Rectal smooth muscle tissue (tissue), 1 donor: ENCODE measurements at regions not wholly inside any gene's neighbourhood (a gene's known extent, or its start where the extent isn't known, plus 50 kb on each side); places are given as distances from the start of the nearest gene placed in this dataset.

Source experiments
- H3K27ac ChIP-seq: one replicate; pipeline ENCODE4 v1.7.0; 2013; ENCODE audit warnings: low read depth, low read length, inconsistent platforms
- H3K27me3 ChIP-seq: one replicate; pipeline ENCODE4 v1.7.0; 2013; ENCODE audit warnings: low read length; ENCODE audit not compliant: control insufficient read depth, insufficient read depth
- H3K36me3 ChIP-seq: one replicate; pipeline ENCODE4 v1.7.0; 2013; ENCODE audit warnings: low read length; ENCODE audit not compliant: control insufficient read depth, insufficient read depth
- H3K4me1 ChIP-seq: one replicate; pipeline ENCODE4 v1.7.0; 2013; ENCODE audit warnings: low read length; ENCODE audit not compliant: control insufficient read depth, insufficient read depth
- H3K4me3 ChIP-seq: one replicate; pipeline ENCODE4 v1.7.0; 2013; ENCODE audit warnings: low read length
- H3K9ac ChIP-seq: one replicate; pipeline ENCODE4 v1.7.0; 2013; ENCODE audit warnings: low read length

DNA sequence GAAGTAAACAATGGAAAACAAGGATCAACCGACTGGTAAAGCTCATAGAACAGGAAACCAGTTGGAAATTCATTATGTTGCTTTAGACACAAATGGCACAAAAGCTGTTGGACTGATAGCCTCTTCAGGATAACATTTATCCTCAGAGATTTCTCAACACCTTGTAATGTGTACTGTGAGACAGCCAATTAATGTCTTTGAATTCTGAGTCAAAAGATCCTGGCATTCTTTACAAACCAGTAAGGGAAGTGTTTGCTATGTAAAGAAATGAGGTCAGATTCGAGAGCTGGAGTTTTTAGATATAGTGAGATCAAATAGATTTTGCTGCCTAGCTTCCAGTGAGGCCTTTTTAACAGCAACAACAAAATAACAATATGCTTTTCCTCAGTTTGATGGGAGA, 439.2 kb downstream of the C6orf118 start:
- Histone ChIP-seq H3K4me1 (no peaks in the 10 kb centered on the region), H3K27me3 (no peaks in the 10 kb centered on the region), H3K9ac (no peak overlapping the region), H3K4me3 (no peak overlapping the region), H3K36me3 (no peaks in the 10 kb centered on the region), H3K27ac (no peak overlapping the region)

DNA sequence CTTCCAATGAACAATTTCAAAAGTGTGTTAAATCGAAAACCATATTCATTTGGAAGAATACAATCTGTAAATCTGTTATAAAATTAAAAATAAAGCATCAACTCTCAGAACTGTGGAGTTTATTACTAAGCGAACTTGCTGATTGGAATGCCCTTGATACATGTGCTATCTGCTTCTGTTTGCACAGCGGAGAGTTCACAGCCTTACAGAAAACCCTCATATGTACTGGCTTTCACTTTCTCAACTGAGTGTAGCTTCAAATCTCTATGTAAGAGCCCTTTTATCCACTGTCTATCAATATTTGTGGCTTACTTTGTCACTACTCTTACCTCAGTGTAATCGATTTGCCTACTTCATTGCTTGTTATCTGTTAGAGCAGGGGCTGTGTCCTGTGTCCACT, 447.4 kb downstream of the C6orf118 start:
- Histone ChIP-seq H3K27ac (no peak overlapping the region), H3K4me3 (no peak overlapping the region), H3K27me3 (no peaks in the 10 kb centered on the region), H3K36me3 (no peaks in the 10 kb centered on the region), H3K9ac (no peak overlapping the region), H3K4me1 (no peaks in the 10 kb centered on the region)

DNA sequence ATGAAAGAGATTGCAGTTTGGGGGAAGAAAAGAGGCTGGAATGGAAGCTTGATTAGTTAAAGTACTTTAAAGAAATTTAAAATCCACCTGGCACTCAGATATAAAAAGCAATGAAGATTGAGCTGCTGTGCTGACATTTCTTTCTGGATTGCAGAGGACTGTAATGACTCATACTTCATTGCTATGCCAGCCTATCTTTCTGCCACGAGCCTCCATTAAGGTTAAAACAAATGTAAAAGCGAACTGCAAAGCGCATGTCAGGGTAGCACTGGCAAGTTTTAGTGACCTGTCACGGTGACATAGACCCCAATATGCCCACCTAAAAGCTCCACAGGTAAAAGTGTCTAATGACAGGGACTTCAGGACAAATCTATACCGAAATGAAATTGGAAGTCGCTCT, 449.6 kb downstream of the C6orf118 start:
- Histone ChIP-seq H3K4me3 (no peak overlapping the region), H3K9ac (no peak overlapping the region), H3K36me3 (no peaks in the 10 kb centered on the region)

DNA sequence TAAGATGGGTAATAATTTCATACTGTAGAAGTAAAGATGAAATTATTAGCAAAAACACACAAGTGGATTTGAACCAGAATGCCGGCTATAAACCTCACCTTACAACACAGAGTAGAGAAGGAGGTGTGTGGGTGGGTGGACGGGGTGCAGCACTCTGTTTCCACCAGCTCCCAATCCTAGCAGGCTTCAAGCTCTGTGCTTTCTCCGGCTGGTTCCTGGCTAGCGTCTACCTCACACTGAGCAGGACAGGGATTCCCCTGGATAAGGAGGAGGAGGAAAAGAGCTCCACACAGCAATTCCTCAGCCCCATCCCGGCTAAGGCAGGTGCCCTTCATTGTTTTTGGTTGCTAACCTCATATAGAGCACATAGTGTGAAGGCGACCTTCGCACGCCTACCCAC, 453.3 kb downstream of the C6orf118 start:
- Histone ChIP-seq H3K27ac (no peak overlapping the region), H3K36me3 (no peaks in the 10 kb centered on the region), H3K4me3 (no peak overlapping the region), H3K4me1 (no peaks in the 10 kb centered on the region), H3K9ac (no peak overlapping the region), H3K27me3 (no peaks in the 10 kb centered on the region)

More for the DNA sequence above, 449.6 kb downstream of the C6orf118 start:
- Histone ChIP-seq H3K27me3 (no peaks in the 10 kb centered on the region), H3K27ac (no peak overlapping the region), H3K4me1 (no peaks in the 10 kb centered on the region)

DNA sequence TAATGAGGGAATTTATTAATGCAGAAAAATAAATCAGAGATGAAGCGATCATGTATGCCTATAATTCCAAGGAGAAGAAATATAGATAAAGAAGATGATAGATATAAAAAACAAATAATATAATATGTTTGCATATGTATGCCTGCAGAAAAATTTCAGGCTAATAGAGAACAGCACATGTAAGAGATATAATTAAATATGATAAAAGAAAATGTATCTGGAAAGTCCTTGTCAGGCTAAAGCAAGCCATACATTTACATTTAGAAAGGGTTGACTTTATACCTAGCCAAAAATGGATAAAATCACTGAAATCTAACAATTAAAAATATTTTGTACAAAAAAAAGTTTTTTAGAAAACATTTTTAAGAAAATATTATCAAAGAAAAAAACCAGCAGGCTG, 454.1 kb downstream of the C6orf118 start:
- Histone ChIP-seq H3K27me3 (no peaks in the 10 kb centered on the region), H3K36me3 (no peaks in the 10 kb centered on the region), H3K9ac (no peak overlapping the region), H3K4me1 (no peaks in the 10 kb centered on the region), H3K27ac (no peak overlapping the region), H3K4me3 (no peak overlapping the region)

DNA sequence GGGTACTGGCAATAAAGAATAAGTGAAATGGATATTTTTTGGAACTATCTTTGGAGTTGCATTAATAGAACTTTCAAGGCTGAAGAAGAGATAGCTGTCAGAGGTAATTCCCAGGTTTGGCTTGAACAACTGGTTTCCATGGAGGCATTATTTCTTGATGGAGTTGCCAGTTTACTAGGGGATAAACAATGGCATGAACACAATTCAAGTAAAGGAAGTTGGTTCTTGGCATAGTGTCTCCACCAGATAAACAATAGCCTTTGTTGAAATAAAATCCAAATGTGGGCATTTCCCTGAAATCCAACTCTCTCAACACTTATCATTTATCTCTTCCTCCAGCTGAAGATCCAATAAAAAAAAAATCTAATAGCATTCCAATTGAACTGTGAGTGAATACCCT, 454.9 kb downstream of the C6orf118 start:
- Histone ChIP-seq H3K4me3 (no peak overlapping the region), H3K4me1 (no peaks in the 10 kb centered on the region), H3K27ac (no peak overlapping the region), H3K9ac (no peak overlapping the region), H3K27me3 (no peaks in the 10 kb centered on the region), H3K36me3 (no peaks in the 10 kb centered on the region)

DNA sequence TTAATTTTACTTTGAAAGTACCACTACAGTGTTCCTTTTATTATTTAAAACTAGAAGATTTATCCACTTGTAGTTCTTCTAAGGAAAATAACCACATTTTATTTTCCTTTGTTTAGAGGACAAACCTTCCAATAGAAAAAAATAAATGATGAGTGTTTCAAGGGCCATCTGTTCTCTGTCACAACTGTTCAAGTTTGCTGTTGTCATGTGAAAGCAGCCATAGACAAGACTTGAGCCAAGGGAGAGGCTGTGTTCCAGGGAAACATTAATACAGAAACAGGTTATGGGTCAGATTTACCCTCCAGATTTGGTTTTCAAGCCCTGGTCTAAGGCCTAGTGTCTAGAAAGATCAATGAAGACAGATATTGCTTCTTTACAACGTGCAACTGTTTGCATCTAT, 463.6 kb downstream of the C6orf118 start:
- Histone ChIP-seq H3K27me3 (no peaks in the 10 kb centered on the region), H3K9ac (no peak overlapping the region), H3K4me3 (no peak overlapping the region), H3K4me1 (no peaks in the 10 kb centered on the region), H3K36me3 (no peaks in the 10 kb centered on the region), H3K27ac (no peak overlapping the region)

DNA sequence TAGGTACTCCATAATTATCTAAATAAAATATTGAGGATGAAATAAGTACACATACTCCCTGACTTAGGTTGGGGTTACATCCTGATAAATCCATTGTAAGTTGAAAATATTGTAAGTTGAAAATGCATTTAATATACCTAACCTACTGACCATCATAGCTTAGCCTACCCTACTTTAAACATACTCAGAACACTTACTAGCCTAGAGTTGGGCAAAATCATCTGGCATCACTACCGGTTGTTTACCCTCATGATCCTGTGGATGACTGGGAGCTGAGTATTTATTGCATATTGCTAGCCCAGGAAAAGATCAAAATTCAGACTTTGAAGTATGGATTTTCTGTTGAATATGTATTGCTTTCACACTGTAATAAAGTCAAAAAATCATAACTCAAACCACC, 467.3 kb downstream of the C6orf118 start:
- no peak overlapping the region for H3K9ac ChIP-seq
- no peaks in the 10 kb centered on the region for H3K4me1 ChIP-seq
- H3K27ac ChIP-seq, result no peak overlapping the region
- no peaks in the 10 kb centered on the region for H3K27me3 ChIP-seq
- H3K4me3 ChIP-seq, result no peak overlapping the region
- no peaks in the 10 kb centered on the region for H3K36me3 ChIP-seq

DNA sequence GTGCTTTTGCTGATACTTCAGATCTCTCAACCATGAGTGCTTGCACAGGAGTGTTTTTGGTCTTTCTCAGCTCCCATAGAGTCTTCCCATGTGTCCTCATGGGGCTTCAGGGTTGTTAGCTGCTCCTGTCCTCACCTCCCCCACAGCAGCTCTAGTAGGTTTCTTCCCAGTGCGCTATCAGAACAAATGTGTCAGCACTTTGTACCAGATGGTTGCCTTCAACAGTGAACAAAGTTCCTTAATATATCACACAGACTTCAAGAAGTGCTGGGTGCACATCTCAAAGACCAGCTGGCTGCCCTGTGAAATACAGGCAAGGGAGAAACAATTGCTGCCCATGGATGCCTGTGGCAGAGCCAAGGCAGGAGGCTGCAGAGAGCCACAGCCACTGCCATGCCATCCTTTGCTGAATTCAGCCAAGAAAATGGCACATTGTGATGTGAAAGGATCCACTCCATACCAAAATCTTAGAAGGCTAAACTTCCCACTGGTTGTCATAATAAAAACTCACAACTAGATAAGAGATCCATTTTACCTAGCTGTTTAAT, 471.3 kb downstream of the C6orf118 start:
- no peak overlapping the region for H3K9ac ChIP-seq
- no peaks in the 10 kb centered on the region for H3K4me1 ChIP-seq
- H3K27me3 ChIP-seq, result no peaks in the 10 kb centered on the region
- H3K4me3 ChIP-seq, result no peak overlapping the region
- H3K36me3 ChIP-seq, result no peaks in the 10 kb centered on the region
- H3K27ac ChIP-seq, result no peak overlapping the region

DNA sequence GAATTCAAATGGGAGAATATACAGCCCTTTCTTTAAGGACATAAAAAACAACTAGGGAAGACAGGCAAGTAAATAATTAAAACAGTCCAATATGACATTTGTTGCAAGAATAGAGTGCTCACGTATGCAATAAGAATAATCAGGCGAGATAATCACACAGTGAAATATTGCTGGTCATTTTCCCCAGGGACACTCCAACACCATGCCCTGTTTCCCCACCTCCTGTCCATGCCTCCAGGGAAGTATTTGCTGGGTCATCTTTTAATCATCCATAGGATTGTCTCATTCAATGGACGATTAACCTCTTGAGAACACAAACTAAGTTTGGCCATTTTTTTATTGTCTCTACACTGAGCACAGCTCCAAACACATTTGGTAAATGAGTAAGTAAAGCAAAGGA, 472.9 kb downstream of the C6orf118 start:
- Histone ChIP-seq H3K4me1 (no peaks in the 10 kb centered on the region), H3K36me3 (no peaks in the 10 kb centered on the region), H3K4me3 (no peak overlapping the region), H3K27ac (no peak overlapping the region), H3K9ac (no peak overlapping the region), H3K27me3 (no peaks in the 10 kb centered on the region)

DNA sequence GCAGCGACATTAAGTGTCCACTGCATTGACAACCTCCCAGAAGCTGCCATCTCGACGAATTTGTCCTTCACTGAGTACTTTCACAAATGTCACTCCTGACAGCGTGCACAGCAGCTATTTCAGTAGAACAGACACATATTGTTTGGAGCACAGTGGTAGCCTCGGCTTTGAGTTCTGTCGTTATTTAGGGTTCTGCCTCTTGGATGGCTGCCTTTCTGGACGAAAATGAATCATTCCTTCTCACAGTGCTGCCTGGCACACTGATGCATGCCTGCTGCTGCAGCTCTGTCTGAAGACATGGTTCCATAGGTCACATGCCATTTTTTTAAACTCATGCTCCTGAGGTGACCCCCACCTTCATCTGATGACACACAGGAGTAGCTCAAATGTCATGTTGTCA, 477.0 kb downstream of the C6orf118 start:
- Histone ChIP-seq H3K4me3 (no peak overlapping the region), H3K27me3 (no peaks in the 10 kb centered on the region), H3K36me3 (no peaks in the 10 kb centered on the region), H3K27ac (no peak overlapping the region), H3K4me1 (no peaks in the 10 kb centered on the region), H3K9ac (no peak overlapping the region)

DNA sequence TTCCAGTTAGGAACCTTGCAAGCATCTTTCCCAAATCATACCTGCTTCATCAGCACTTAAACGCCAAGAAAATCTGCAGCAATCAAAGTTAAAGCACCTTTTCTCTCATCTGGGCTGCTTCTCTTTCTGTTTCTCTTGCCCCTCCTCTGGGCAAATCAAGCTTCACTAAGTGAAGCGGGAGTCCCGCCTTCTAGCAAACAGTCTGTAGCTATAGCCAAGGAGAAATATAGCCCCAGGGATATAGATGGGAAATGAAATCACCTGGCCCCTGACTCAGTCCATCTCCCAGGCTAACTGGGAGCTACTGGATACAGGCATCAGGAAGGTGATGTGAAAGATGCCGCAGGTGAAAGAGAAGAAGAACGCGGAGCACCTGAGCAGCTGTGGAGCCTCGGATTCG, 481.9 kb downstream of the C6orf118 start:
- Histone ChIP-seq H3K9ac (no peak overlapping the region), H3K27me3 (no peaks in the 10 kb centered on the region), H3K27ac (no peak overlapping the region), H3K36me3 (no peaks in the 10 kb centered on the region), H3K4me1 (no peaks in the 10 kb centered on the region), H3K4me3 (no peak overlapping the region)

DNA sequence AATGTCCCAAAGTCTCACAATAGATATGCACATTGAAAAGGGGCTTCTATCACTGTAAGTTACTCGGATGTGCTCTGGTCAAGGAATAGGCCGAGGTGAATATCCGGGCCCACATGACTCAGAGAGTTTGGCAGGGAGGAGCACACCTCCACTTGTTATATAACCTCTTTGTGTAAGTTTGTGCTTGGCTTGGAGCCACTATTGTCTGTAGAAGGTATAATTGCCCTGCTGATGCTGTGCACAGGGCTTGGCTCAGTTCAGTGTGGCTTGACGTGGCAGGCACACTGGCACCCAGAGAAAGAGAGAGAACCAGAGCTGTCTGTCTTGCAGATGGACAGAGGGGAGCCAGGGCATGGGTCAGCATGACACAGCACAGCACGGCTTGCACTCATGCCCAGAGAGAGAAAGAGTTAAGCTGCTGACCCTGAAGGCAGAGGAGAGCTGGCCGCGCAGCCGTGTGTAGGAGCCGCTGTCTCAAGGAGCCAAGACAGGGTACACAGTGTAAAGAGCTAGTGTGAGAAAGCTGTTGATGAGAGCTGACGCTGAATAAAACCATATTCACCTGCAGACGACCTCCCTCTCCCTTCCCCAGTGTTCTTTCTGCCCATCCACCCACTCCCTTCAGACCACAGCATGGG, 482.5 kb downstream of the C6orf118 start:
- Histone ChIP-seq H3K27me3 (no peaks in the 10 kb centered on the region), H3K4me3 (no peak overlapping the region), H3K36me3 (no peaks in the 10 kb centered on the region), H3K4me1 (no peaks in the 10 kb centered on the region), H3K9ac (no peak overlapping the region), H3K27ac (no peak overlapping the region)
